Neural cell (in vitro differentiated cells): ENCODE measurements at regions not wholly inside any gene's neighbourhood (a gene's known extent, or its start where the extent isn't known, plus 50 kb on each side); places are given as distances from the start of the nearest gene placed in this dataset.

Experiments
- H2AFZ ChIP-seq: fragments of 200-600, 300-800 bp; sonication (generic), shearing (Covaris generic); 2 replicates; pipeline ENCODE4 v1.6.0; 2014; ENCODE audit warnings: low read depth, mild to moderate bottlenecking, antibody characterized with exemption, low read length, moderate library complexity
- H3F3A ChIP-seq: fragments of 200-600 bp; shearing (Covaris generic); 2 replicates; pipeline ENCODE4 v1.6.1; 2016; ENCODE audit warnings: mild to moderate bottlenecking, moderate library complexity, mixed read lengths, antibody characterized with exemption, low read length; ENCODE audit not compliant: insufficient read depth, poor library complexity, severe bottlenecking
- H3K27ac ChIP-seq: fragments of 200-600, 300-800 bp; sonication (generic), shearing (Covaris generic); 2 replicates; pipeline ENCODE4 v1.5.1; 2014; ENCODE audit warnings: mild to moderate bottlenecking, low read length, moderate library complexity
- H3K27me3 ChIP-seq: fragments of 300-800, 200-600 bp; sonication (generic), shearing (Covaris generic); 2 replicates; pipeline ENCODE4 v1.6.0; 2014; ENCODE audit warnings: mild to moderate bottlenecking, low read depth, low read length, moderate library complexity; ENCODE audit not compliant: insufficient read depth
- H3K36me3 ChIP-seq: fragments of 300-800, 200-600 bp; sonication (generic), shearing (Covaris generic); 2 replicates; pipeline ENCODE4 v1.5.1; 2014; ENCODE audit warnings: mild to moderate bottlenecking, antibody characterized with exemption, low read length, moderate library complexity; ENCODE audit not compliant: insufficient read depth
- H3K4me2 ChIP-seq: fragments of 300-800, 200-600 bp; sonication (generic), shearing (Covaris generic); 2 replicates; pipeline ENCODE4 v1.6.0; 2014; ENCODE audit warnings: mild to moderate bottlenecking, low read length
- H3K4me3 ChIP-seq: fragments of 300-800, 200-600 bp; sonication (generic), shearing (Covaris generic); 2 replicates; pipeline ENCODE4 v1.5.1; 2014; ENCODE audit warnings: mild to moderate bottlenecking, low read length, moderate library complexity
- H3K79me2 ChIP-seq: fragments of 200-600 bp; shearing (Covaris generic); replicated peaks from 2 replicates; pipeline ENCODE4 v1.6.0; 2014; ENCODE audit warnings: mild to moderate bottlenecking, low read length, moderate library complexity; ENCODE audit not compliant: insufficient read depth
- H3K9ac ChIP-seq: fragments of 300-800, 200-600 bp; sonication (generic), shearing (Covaris generic); 2 replicates; pipeline ENCODE4 v1.6.1; 2016; ENCODE audit warnings: mild to moderate bottlenecking, low read length, mixed read lengths
- H3K9me2 ChIP-seq: fragments of 200-600 bp; shearing (Covaris generic); 2 replicates; pipeline ENCODE4 v1.6.1; 2016; ENCODE audit warnings: mild to moderate bottlenecking, low read length, mixed read lengths; ENCODE audit not compliant: insufficient read depth
- H3K9me3 ChIP-seq: fragments of 200-600, 300-800 bp; sonication (generic), shearing (Covaris generic); 2 replicates; pipeline ENCODE4 v1.6.1; 2016; ENCODE audit warnings: mild to moderate bottlenecking, mixed run types, low read length, moderate library complexity, mixed read lengths
- H4K20me1 ChIP-seq: fragments of 200-600 bp; shearing (Covaris generic); 2 replicates; pipeline ENCODE4 v1.6.1; 2016; ENCODE audit warnings: mild to moderate bottlenecking, mixed run types; ENCODE audit not compliant: insufficient read depth
- CTCF ChIP-seq: fragments of 450-650 bp; IDR thresholded peaks from 2 replicates; pipeline ENCODE4 v1.5.1; 2014; ENCODE audit warnings: antibody characterized with exemption, mild to moderate bottlenecking, moderate library complexity; ENCODE audit not compliant: poor library complexity, severe bottlenecking
- EP300 ChIP-seq: fragments of 450-650 bp; conservative IDR thresholded peaks from 2 replicates; pipeline ENCODE4 v1.6.1; 2014; ENCODE audit warnings: antibody characterized with exemption, mild to moderate bottlenecking, moderate library complexity; ENCODE audit not compliant: poor library complexity, severe bottlenecking
- MXI1 ChIP-seq: fragments of 450-650 bp; conservative IDR thresholded peaks from 2 replicates; pipeline ENCODE4 v1.6.1; 2014; ENCODE audit warnings: antibody characterized with exemption, mild to moderate bottlenecking; ENCODE audit not compliant: poor library complexity, severe bottlenecking
- POLR2AphosphoS5 ChIP-seq: IDR thresholded peaks from 2 replicates; pipeline ENCODE4 v1.6.1; 2012
- SMC3 ChIP-seq: fragments of 450-650 bp; conservative IDR thresholded peaks from 2 replicates; pipeline ENCODE4 v1.6.1; 2014; ENCODE audit warnings: antibody characterized with exemption, mild to moderate bottlenecking, moderate library complexity; ENCODE audit not compliant: poor library complexity
- TAF1 ChIP-seq: IDR thresholded peaks from 2 replicates; pipeline ENCODE4 v1.6.1; 2012; ENCODE audit warnings: low read depth
- TF ChIP-seq, protein P1 (sequence below): IDR thresholded peaks from 2 replicates; pipeline ENCODE4 v1.6.1; 2012; ENCODE audit warnings: borderline replicate concordance

- Histone ChIP-seq H3F3A (no peaks in the 10 kb centered on the region), H3K4me2 (no peak overlapping the region), H4K20me1 (no peaks in the 10 kb centered on the region), H2AFZ (no peak overlapping the region), H3K36me3 (no peaks in the 10 kb centered on the region), H3K9me2 (no peaks in the 10 kb centered on the region), H3K9ac (no peak overlapping the region), H3K27ac (no peak overlapping the region), H3K27me3 (no peaks in the 10 kb centered on the region), H3K9me3 (no peaks in the 10 kb centered on the region), H3K79me2 (no peaks in the 10 kb centered on the region), H3K4me3 (no peak overlapping the region)
- TF ChIP-seq, protein P1, sequence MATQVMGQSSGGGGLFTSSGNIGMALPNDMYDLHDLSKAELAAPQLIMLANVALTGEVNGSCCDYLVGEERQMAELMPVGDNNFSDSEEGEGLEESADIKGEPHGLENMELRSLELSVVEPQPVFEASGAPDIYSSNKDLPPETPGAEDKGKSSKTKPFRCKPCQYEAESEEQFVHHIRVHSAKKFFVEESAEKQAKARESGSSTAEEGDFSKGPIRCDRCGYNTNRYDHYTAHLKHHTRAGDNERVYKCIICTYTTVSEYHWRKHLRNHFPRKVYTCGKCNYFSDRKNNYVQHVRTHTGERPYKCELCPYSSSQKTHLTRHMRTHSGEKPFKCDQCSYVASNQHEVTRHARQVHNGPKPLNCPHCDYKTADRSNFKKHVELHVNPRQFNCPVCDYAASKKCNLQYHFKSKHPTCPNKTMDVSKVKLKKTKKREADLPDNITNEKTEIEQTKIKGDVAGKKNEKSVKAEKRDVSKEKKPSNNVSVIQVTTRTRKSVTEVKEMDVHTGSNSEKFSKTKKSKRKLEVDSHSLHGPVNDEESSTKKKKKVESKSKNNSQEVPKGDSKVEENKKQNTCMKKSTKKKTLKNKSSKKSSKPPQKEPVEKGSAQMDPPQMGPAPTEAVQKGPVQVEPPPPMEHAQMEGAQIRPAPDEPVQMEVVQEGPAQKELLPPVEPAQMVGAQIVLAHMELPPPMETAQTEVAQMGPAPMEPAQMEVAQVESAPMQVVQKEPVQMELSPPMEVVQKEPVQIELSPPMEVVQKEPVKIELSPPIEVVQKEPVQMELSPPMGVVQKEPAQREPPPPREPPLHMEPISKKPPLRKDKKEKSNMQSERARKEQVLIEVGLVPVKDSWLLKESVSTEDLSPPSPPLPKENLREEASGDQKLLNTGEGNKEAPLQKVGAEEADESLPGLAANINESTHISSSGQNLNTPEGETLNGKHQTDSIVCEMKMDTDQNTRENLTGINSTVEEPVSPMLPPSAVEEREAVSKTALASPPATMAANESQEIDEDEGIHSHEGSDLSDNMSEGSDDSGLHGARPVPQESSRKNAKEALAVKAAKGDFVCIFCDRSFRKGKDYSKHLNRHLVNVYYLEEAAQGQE = no peak
- TF ChIP-seq CTCF (no peak), MXI1 (no peak), EP300 (no peak)
Measured at GRCh38 chr7:50834679-50835078, 52.0 kb upstream of the GRB10 start.

DNA sequence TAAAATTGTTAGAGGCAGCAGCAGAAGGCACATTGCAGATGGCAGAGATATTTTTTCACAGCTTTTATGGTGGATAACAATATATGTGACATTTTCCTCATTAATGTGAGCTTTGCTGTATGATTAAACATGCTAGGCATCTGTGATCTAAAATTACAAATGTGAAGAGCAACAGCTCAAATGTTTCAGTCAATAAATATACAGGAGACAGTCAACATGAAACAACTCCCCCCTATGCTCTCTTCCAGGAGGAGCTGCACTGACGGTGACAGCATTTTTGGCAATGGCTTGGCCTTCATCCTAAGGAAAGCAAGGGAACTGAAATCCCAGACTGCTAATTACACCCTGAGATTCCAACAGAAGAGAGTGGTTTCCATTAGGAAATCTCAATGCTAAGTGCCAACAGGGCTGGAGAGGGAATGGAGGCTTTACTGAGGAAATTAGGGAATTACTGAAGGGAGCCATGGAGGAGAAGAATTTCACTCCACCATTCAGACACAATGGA is 51.4 kb upstream of the GRB10 start:
- H3K79me2 ChIP-seq = no peaks in the 10 kb centered on the region
- H3K9me3 ChIP-seq = no peaks in the 10 kb centered on the region
- TF ChIP-seq TAF1 (no peak), MXI1 (no peak), EP300 (no peak), CTCF (no peak), POLR2AphosphoS5 (no peak), SMC3 (no peak)
- TF ChIP-seq, protein P1 = no peak
- no peak overlapping the region for H3K4me2 ChIP-seq
- no peaks in the 10 kb centered on the region for H3K27me3 ChIP-seq
- H4K20me1 ChIP-seq = no peaks in the 10 kb centered on the region
- H3K4me3 ChIP-seq = no peak overlapping the region
- no peak overlapping the region for H3K9ac ChIP-seq
- no peaks in the 10 kb centered on the region for H3K36me3 ChIP-seq
- no peak overlapping the region for H3K27ac ChIP-seq
- H2AFZ ChIP-seq = no peak overlapping the region
- no peaks in the 10 kb centered on the region for H3K9me2 ChIP-seq
- no peaks in the 10 kb centered on the region for H3F3A ChIP-seq
